NAMALWA (cell line): ENCODE measurements at regions not wholly inside any gene's neighbourhood (a gene's known extent, or its start where the extent isn't known, plus 50 kb on each side); places are given as distances from the start of the nearest gene placed in this dataset.
"Not testable (repeated sequence)": the region's sequence is repeated elsewhere in the genome, so short reads cannot be mapped to it uniquely, and the experiment has no call there.

Source experiments
- DNase-seq: peaks from one replicate; pipeline ENCODE4 v3.0.0-alpha.2; 2015; ENCODE audit warnings: low spot score

DNA sequence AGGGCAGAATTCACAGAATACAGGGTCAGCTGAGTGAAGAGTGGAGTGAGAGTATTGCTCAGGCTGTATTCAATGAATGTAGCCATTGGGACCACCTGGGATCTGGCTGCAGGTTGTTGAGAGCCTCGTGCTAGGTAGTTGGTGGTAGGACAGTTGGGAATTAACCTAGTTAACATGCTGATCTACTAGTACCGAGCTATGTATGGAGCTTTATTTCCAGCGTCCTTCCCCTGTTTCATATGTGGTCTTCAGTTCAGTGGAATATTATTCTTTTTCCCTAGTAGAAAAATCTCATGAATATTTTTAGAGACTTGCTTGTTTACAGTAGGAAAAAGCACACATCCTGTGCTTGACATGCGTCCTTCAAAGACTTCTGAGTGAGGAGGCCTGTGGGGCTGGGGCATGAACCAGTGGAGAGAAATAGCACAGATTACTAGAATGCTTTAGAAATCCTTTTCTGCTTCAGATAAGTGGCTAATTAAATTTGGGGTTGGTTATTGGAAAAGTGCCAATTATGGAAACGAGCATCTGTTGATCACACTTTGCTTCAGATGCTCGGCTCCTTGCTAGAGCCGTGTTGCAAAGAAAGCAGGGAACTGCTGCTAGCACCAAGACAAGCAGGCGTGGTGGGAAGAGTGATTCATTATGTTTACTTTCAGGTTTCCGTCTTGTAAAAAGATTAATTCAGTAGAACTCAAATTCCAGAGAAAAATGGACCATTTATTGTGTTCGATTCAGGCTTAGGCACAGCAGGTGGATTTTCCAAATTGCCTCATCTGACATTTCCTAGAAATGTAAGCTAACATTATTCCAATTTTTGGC lies 53.6 kb downstream of the ARF6 start:
- no peak for DNase-seq

DNA sequence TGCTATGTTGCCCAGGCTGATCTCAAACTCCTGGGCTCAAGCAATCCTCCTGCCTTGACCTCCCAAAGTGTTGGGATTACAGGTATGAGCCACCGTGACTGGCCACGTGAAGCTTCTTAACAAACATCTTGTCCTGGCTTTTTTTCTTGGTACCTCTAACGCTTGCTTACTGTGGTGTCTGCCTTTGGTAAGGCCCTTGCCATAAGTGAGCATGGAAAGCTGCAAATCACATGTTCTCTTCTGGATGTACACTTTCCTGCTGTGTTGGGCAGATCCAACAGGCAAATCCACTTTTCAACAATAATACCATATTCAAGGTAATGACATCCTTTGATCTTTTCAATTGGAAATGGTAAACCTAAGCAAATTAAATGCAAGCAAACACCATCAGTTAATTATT lies 54.6 kb downstream of the ARF6 start:
- no peak for DNase-seq

DNA sequence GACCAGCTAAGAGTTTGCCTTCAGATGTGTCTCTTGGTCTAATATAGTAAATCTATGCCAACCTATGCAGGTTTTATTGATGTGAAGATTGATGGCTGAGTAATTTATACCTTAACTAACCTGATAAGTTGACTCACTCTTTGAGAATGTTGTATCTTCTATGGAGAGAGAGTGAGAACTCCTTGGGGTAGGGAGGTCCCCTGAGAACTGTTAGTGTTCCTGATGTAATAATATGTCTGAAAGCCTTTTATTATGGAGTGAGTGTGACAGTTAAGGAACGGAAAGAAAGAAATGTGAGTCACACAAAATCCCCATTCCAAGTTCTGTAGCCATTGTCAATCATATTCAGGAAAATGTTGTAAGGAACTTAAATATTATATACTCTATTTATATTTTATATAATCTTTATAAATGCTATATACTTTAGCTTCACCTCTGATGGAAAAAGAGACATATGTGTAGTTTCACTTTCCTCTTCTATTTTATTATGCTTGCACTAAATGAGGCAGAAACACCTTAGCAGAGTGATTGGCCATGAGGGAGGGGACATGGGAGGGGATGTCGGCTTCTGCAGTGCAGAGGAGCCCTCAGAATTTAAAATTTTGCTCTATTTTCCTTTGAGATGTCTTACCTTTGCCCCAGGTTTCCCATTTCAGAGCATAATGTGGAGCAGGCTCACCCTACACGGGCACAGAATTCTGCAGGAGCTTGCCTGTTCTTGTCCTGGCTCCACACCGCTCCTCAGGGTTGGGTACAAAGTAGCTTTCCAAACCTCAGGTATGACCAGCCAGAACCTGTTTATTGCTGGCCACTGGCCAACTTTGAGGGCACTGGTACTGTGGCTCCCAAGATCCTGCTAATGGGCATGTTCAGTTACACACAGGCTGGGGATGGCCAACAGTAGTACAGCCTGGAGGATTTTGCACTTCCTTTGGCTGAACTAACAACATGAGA lies 57.7 kb downstream of the ARF6 start:
- no peak for DNase-seq

DNA sequence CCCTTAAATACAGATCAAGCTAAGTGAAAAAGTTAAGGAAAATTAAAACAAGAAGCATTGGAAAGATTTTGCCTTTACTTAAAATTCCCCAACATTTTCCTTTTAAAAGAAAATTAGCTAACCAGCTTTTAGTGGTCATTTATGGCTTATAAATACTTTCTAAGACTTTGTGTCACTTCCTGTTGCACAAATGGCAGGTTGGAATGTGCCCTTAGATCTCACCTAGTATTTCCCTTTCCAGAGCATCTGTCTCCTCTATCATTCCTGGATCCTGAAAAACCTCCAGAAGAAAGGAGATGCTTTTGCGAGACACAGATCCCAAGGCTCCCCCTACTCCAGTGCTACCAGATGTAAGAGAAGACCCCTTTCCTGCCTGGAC lies 58.3 kb downstream of the ARF6 start:
- no peak for DNase-seq

DNA sequence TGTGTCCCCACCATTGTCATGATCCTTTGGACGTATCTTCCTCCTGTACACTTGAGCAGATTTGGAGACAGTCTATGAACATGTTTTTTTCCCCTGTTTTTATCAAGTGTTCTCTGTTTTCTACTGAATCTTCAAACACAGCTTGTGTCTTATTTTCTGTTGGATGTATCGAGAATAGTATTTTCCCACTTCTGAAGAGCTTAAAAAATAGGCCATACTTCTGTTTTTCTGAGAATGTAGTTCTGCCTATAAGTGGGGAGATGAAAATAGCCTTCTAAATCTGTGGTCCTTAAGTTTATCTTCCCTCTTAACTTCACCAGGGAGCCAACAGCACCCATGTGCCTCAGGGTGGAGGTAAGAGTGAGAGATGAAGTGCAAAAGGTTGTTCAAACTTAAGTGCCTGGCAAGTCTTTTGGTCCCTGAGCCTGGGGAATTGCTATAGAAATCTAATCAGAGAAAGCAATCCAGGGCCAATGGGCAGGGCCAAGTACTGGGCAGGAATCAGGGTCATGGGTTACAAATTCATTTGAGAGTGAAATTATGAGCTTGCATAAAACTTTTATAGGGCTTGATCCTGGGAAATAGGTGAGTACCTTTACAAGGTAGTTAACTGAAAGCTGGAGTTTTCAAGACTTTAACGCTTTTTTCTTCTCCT lies 58.9 kb downstream of the ARF6 start:
- DNase-seq, result no peak

DNA sequence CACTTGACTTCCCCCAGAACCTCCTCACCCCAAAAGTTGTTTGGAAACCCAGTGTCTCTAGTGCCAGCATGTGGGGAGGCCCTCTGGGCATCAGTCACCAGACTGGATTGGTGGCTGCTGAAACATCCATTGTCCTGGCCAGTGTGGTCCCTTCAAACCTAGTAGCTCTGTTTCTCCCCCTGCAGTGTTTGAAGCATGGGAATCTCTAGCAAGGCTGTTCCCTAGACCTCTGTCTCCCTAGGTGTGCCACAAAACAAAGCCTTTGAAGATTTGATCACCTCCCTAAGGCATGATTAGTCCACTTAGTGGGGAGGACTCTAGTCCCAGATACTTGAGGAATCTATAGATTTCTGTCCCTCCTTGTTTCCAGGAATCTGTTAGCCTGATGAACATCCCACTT lies 60.3 kb downstream of the ARF6 start:
- DNase-seq, result no peak

DNA sequence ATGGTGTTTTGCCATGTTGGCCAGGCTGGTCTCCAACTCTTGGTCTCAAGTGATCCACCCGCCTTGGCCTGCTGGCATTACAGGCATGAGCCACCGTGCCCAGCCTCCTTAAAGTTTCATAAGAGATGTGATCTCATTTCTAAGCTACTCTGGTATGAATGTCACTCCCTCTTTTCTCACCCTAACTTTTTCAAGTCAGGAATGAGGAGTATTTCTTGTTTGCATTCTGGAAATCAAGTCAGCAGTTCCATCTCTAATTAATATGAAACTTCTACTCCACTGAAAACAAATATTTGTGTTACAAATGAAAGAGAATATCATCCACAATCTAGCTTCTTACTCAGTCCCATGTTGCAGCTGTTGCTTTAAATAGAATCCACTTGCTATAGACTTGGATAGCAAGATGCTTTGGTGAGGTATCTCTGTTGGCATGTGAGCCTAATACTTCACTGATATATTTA lies 61.3 kb downstream of the ARF6 start:
- no peak for DNase-seq

DNA sequence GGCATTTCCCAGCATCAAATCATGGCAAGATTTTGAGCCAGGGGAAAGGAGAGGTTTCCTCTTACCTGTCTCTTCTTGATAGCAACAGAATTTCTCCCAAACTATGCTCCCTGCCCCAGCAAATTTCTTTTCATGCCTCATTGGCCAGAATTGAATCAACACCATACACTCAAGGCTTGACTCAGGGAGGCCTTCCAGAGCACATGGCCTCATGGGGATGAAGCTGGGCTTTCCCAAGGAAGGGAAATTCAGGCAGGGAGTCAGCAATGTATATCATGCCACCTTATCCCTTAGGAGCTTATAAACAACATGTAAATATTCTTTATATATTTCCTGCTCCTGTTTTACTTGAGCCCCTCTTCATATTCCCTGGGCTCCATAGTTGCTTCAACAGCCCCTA lies 62.1 kb downstream of the ARF6 start:
- no peak for DNase-seq

DNA sequence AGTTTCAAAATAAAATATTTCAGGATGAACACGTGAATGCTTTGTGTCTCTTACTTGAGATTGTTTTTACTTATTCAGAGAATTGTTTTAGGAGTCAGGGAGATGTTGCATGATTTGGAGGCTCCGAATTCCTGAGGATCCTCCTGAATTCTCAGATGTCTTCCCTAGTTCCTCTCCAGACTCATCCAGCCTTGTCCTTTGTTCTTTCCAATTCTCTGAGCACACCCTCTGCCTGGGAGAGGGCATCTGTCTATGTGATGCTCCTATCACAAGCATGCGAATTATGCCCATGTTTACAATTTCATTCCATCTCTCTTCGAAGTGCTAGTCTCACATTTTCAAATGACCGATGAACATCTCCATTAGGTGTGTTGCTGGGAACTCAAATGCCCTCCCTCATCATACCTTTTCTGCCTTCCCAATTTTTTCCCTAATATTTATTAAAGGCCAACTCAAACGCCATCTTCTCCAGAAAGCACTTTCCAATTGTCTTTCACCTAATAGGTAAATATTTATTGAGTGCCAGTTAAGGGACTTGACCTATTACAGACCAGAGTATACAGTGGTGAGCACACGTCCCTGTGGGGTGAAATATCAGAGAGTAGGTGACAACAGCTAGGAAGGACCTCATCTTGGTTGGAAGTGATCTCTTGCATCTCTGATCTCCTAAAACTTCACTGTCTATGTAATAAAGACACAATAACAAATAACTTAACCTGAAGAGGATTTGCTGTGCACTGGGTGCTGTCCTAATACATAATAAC lies 64.4 kb downstream of the ARF6 start:
- DNase-seq, result no peak

DNA sequence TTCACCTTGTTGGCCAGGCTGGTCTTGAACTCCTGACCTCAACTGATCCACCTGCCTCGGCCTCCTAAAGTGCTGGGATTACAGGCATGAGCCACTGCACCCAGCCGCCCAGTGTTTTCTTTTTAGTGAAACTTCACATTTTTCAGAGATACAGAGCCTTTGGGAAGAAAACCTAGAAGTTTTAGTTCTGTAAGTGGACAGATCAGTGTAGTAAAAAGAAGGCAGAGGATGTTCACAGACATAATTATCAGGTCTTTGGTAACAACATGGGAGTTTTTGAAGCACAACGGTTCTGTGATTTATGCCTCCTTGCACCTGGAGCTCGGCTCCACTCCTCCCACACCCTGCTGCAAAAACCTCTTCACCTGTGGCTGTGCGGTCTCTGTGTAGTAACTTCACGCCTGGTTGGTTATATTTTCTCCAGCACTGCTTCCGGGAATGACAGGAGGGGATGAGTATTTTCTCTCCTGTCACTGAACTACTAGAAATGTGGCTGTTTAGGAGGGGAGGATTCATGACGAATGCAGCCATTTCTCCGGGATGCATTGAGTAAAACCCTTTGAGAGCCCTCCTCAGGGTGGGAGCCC lies 67.0 kb downstream of the ARF6 start:
- peak; percentile 41 for DNase-seq

DNA sequence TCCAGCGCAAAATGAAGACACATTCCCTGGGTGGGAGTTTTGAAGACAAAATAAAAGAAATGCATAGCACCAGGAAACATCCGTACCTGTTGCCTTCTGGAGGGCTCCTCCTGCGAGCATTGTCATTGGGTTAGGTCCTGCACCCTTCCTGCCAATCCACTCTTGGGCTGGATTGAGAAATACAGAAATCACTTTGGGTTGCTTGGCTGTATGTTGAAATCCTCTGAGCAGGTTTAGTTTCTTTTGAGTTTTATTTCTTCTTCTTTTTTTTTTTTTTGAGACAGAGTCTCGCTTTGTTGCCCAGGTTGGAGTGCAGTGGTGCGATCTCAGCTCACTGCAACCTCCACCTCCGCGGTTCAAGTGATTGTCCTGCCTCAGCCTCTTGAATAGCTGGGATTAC lies 67.6 kb downstream of the ARF6 start:
- DNase-seq, result no peak

DNA sequence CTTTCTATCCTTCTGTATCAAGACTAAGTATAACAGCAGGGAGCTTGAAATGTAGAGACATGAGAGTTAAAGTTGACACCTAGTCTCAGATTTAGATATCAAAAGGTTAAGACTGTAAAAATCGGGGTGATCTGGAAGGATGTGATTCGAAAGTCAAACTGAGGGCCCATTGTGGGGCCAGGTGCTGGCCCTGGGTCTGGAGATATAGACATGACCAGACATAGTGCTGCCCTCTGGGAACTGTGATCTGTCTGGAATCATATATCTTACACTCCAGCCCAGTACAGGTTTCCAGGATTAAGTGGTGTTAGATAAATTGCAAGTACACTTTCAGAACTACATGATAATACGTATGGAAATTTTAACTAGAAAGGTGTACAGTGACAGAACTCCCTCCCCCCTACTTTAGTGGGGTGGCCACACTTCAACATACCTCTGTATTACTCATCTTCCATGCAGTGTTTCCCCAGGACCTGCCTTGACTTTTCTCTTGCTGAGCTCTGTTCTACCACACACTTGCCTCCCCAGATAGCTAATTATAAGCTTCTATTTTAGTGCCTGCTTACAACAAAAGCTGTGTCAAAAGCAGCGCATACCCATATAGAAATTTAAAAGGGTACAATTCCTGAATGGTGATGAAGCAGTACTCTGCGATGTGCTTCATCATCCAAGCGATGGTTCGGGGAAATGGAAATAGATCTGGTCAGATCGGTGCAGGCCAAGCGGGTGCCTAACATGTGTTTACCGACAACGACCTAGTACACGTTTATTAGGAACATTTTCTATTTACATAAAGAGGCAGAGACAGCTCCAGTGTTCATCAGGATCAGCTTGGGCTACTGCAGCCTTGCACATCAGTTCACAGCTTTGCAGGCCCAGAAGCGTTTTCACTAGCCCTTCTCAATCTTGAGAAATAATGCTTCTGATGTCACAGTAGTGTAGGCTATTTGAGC lies 68.7 kb downstream of the ARF6 start:
- no peak for DNase-seq

DNA sequence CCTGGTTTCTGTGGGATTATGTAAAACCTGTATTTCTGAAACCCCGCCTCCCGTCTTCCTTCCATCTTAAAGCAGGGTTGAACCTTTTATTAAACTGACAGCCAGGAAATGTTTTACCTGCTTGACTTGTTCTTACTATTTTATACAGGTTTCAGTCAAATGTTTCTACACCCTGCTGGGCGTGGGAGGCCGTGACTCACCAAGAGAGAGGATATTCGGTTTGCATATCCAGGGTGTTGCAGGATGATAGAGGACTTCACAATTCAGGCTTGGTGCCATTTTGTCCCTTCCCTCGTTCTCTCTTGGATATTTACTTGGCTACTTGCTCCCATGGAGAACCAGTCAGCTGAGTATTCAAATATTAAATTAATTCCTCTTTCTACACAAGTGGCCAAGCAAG lies 69.7 kb downstream of the ARF6 start:
- DNase-seq, result no peak

DNA sequence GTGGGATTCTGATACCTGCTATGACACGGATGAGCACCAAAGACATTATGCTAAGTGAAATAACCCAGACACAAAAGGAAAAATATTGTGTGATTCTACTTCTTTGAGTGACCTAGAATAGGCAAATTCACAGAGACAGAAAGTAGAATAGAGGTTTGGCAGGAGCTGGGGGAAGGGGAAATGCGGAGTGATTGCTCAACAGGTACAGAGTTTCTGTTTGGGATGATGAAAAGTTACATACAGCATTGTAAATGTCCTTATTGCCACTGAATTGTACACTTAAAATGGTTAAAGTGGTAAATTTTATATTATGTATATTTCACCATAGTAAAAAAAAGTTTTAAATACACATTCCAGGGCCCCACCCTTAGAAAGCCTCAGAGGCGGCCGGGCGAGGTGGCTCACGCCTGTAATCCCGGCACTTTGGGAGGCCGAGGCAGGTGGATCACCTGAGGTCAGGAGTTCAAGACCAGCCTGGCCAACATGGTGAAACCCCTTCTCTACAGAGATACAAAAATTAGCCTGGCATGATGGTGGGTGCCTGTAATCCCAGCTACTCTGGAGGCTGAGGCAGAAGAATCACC lies 72.3 kb downstream of the ARF6 start:
- DNase-seq, result not testable (repeated sequence)

DNA sequence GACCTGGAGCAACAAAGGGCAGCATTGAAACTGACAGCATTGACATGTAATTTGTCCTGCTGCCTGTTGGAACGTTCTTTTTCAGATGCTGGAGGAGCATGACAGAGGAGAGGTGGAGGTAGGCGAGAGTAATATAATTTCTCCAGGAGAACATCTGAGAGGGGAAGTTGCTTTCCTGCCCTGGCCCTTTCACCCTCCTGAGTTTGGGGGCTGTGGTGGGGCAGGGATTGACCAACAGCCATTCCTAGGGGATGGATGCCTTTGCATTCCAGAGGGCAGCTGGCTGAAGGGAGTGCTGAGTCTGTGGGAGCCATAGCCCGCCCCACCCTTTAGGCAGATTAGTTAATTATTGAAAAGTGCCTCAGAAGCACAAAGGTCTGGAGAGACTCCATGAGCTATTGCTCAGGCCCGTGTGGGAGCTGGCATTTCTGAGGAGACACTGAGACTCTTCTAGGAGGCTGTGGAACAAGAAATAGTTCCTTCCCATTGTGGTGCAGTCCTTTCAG lies 73.5 kb downstream of the ARF6 start:
- DNase-seq, result no peak

DNA sequence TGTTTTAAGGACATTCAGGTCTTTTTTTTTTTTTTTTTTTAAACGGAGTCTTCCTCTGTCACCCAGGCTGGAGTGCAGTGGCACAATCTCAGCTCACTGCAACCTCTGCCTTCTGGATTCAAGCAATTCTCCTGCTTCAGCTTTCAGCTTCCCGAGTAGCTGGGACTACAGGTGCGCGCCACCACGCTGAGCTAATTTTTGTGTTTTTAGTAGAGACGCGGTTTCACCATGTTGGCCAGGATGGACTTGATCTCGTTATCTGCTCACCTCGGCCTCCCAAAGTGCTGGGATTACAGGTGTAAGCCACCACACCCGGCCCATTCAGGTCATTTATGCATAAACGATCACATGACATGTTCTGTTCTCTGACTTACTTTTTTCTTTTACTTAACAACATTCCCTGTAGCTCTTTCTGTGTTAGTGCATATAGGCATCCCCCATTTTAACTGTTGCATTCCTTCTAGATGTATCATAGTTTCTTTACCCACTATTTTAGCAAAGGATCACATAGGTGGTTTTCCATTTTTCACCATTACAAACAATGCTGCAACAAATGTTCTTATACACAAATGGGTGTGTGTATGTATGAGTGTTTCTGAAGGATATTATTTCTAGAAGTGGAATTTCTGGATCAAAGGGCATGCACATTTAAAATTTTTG lies 74.2 kb downstream of the ARF6 start:
- no peak for DNase-seq

DNA sequence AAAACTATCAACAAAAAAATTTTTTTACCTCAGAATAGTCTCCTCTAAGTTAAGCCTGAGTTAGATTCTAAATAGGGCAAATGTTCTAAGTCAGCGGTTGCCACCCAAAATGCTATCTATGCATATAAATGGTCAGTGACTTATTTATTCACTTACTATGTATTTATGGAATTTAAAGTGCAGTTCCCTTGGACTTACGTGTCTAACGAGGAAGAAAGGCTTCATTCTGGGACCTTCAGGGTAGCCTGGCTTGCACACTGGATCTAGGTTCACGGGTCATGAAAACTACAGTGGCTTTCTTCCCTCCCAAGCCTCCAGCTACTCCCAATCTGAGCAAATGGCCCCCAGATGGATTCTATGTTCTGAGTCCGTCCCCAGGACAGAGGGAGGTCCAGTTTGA lies 77.1 kb downstream of the ARF6 start:
- DNase-seq, result no peak

DNA sequence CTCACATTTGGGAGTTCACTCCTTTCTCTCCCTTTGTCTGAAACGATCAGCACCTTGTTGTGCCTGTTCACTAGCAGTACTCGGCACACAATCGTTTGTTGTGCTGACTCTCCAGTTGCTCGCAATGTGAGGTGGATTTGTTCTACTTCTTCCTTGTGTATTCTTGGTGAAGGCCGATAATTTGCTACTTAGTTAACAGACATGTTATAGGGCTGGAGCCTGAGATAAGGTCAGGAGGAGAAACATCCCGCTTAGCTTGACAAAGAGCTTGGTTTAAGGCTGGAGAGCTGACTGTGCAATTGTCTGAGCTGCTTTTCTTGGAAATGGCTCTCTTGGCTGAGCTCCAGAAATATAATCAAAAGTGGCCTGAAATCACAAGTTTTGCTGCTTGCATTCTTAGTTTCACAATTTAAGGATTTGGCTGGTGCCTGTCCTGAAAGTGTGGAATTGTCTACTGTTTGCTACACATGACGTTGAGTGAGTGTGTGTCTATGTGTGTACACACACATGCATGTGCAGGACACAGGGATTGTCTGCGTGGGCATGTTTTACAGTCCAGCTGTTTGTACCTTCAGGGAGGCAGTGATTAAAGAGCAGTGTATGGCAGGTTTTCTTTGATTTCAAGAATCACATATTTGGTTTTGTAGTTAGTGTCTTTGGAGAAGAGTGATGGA lies 77.7 kb downstream of the ARF6 start:
- no peak for DNase-seq
